GM21619 (cell line): ENCODE measurements at regions not wholly inside any gene's neighbourhood (a gene's known extent, or its start where the extent isn't known, plus 50 kb on each side); places are given as distances from the start of the nearest gene placed in this dataset.

ENCODE experiments used
- ATAC-seq: cut with Tn5 transposase; IDR thresholded peaks from one replicate; pipeline ENCODE4 v1.9.1; 2021; ENCODE audit not compliant: unreplicated experiment

GRCh38 chr2:120807751-120808150 is 72.1 kb downstream of the GLI2 start:
- no peak for ATAC-seq

- no peak for ATAC-seq
Observed at GRCh38 chr2:120809151-120809550, 73.5 kb downstream of the GLI2 start.

- no peak for ATAC-seq
Observed at GRCh38 chr2:120809609-120810440, 74.2 kb downstream of the GLI2 start.

- no peak for ATAC-seq
Observed at GRCh38 chr2:120810639-120811038, 75.0 kb downstream of the GLI2 start.

GRCh38 chr2:120812866-120813265 is 77.2 kb downstream of the GLI2 start:
- ATAC-seq, result no peak

- no peak for ATAC-seq
Observed at GRCh38 chr2:120814352-120814751, 78.7 kb downstream of the GLI2 start.

- ATAC-seq, result no peak
Observed at GRCh38 chr2:120815292-120815691, 79.6 kb downstream of the GLI2 start.

GRCh38 chr2:120817136-120817955 is 81.7 kb downstream of the GLI2 start:
- ATAC-seq, result no peak

GRCh38 chr2:120817956-120818325 is 82.3 kb downstream of the GLI2 start:
- ATAC-seq, result no peak

- ATAC-seq, result no peak
Observed at GRCh38 chr2:120818441-120818920, 82.8 kb downstream of the GLI2 start.

- no peak for ATAC-seq
Observed at GRCh38 chr2:120819720-120820210, 84.1 kb downstream of the GLI2 start.

GRCh38 chr2:120820263-120820952 is 84.7 kb downstream of the GLI2 start:
- ATAC-seq, result no peak

GRCh38 chr2:120820953-120821279 is 85.2 kb downstream of the GLI2 start:
- no peak for ATAC-seq

- ATAC-seq, result no peak
Observed at GRCh38 chr2:120821446-120822160, 85.9 kb downstream of the GLI2 start.

- ATAC-seq, result no peak
Observed at GRCh38 chr2:120822933-120823332, 87.3 kb downstream of the GLI2 start.

GRCh38 chr2:120823551-120823950 is 87.9 kb downstream of the GLI2 start:
- ATAC-seq, result no peak

GRCh38 chr2:120824246-120824645 is 88.6 kb downstream of the GLI2 start:
- no peak for ATAC-seq

GRCh38 chr2:120825370-120826259 is 89.9 kb downstream of the GLI2 start:
- ATAC-seq, result no peak

GRCh38 chr2:120826260-120826648 is 90.6 kb downstream of the GLI2 start:
- no peak for ATAC-seq
